H1 (cell line): ENCODE measurements at regions not wholly inside any gene's neighbourhood (a gene's known extent, or its start where the extent isn't known, plus 50 kb on each side); places are given as distances from the start of the nearest gene placed in this dataset.

ENCODE experiments used
- CTCF ChIA-PET: fragments of 300-600 bp; sonication (Branson Sonifier 250); formaldehyde crosslinking; loops from one replicate; lab custom pipeline; 2021; ENCODE audit not compliant: partially characterized antibody; lab: Charles Lee
- POLR2A ChIA-PET: fragments of 300-600 bp; sonication (Branson Sonifier 250); formaldehyde crosslinking; loops from one replicate; lab custom pipeline; 2021; ENCODE audit warnings: inconsistent platforms; ENCODE audit not compliant: partially characterized antibody; lab: Charles Lee
- DNase-seq, 2 experiments: peaks; one replicate each; pipeline versions ENCODE4 v3.0.0 to v3.0.0-alpha.2; 2010 to 2022; ENCODE audit warnings: low spot score in 2 of 2, low read depth in 1 of 2, mixed read lengths in 1 of 2
- FAIRE-seq: peaks from 2 replicates; lab custom pipeline; 2011; peaks lifted over from hg19 to GRCh38; lab: Jason Lieb, UNC
- H2AFZ ChIP-seq: 2 replicates; pipeline ENCODE4 v1.8.1; 2012; ENCODE audit warnings: low read length, inconsistent platforms
- H2AK5ac ChIP-seq: 2 replicates; pipeline ENCODE4 v1.6.1; 2013; ENCODE audit warnings: low read depth, low read length
- H2BK120ac ChIP-seq: replicated peaks from 2 replicates; pipeline ENCODE3; 2013; ENCODE audit warnings: low read depth, low read length, inconsistent platforms
- H2BK12ac ChIP-seq: 2 replicates; pipeline ENCODE4 v1.6.1; 2013; ENCODE audit warnings: low read depth, low read length
- H2BK15ac ChIP-seq: 2 replicates; pipeline ENCODE4 v1.6.1; 2013; ENCODE audit warnings: low read length
- H2BK20ac ChIP-seq: 2 replicates; pipeline ENCODE4 v1.6.1; 2013; ENCODE audit warnings: low read length
- H2BK5ac ChIP-seq: 2 replicates; pipeline ENCODE4 v1.6.1; 2013; ENCODE audit warnings: low read depth, low read length
- H3K14ac ChIP-seq: 2 replicates; pipeline ENCODE4 v1.6.1; 2013; ENCODE audit warnings: inconsistent platforms; ENCODE audit not compliant: insufficient read length
- H3K18ac ChIP-seq: 2 replicates; pipeline ENCODE4 v1.6.1; 2013; ENCODE audit warnings: low read length; ENCODE audit errors: extremely low read depth
- H3K23ac ChIP-seq: 2 replicates; pipeline ENCODE4 v1.6.1; 2013; ENCODE audit warnings: inconsistent platforms; ENCODE audit not compliant: insufficient read length
- H3K23me2 ChIP-seq: 2 replicates; pipeline ENCODE4 v1.6.1; 2013; ENCODE audit warnings: low read depth, low read length
- H3K27ac ChIP-seq: 2 replicates; pipeline ENCODE4 v1.6.1; 2011; ENCODE audit warnings: low read depth, low read length, inconsistent platforms
- H3K27me3 ChIP-seq, 4 experiments: replicated peaks in 1 of 4; 1 replicate in 1 of 4; 2 replicates in 3 of 4; pipeline versions ENCODE4 v1.6.1 to v1.8.1; 2011 to 2013; ENCODE audit warnings: low read length in 3 of 4, mild to moderate bottlenecking in 3 of 4, inconsistent platforms in 2 of 4, mixed read lengths in 2 of 4, moderate library complexity in 1 of 4; ENCODE audit not compliant: control insufficient read depth in 3 of 4, insufficient read depth in 3 of 4; ENCODE audit errors: extremely low read depth in 1 of 4
- H3K36me3 ChIP-seq, 4 experiments: 2 replicates each; pipeline versions ENCODE4 v1.6.1 to v1.8.1; 2011 to 2013; ENCODE audit warnings: mild to moderate bottlenecking in 4 of 4, low read length in 3 of 4, moderate library complexity in 2 of 4, control low read depth in 1 of 4, inconsistent platforms in 1 of 4; ENCODE audit not compliant: insufficient read depth in 4 of 4, control insufficient read depth in 2 of 4
- H3K4ac ChIP-seq: replicated peaks from 2 replicates; pipeline ENCODE3; 2013; ENCODE audit warnings: low read length, low read depth, mixed read lengths, inconsistent platforms; ENCODE audit not compliant: insufficient read length
- H3K4me1 ChIP-seq, 4 experiments: replicated peaks in 1 of 4; 1 replicate in 1 of 4; 2 replicates in 3 of 4; pipeline versions ENCODE4 v1.6.1 to v1.8.1; 2011 to 2013; ENCODE audit warnings: low read length in 3 of 4, inconsistent platforms in 2 of 4, mixed read lengths in 1 of 4; ENCODE audit not compliant: insufficient read depth in 4 of 4, control insufficient read depth in 3 of 4
- H3K4me2 ChIP-seq, 2 experiments: 2 replicates each; pipeline versions ENCODE4 v1.6.1 to v1.8.1; 2011 to 2013; ENCODE audit warnings: low read depth in 2 of 2, low read length in 2 of 2, control low read depth in 1 of 2, inconsistent platforms in 1 of 2, mild to moderate bottlenecking in 1 of 2; ENCODE audit not compliant: insufficient read depth in 1 of 2
- H3K4me3 ChIP-seq, 4 experiments: fragments of 200-600, 300-600 bp in 1 of 4; sonication (generic), shearing (Covaris generic), sonication (Bioruptor Twin) in 1 of 4; 2 replicates each; pipeline versions ENCODE4 v1.5.1 to v1.8.1; 2011 to 2016; ENCODE audit warnings: low read length in 4 of 4, low read depth in 3 of 4, control low read depth in 2 of 4, inconsistent platforms in 2 of 4, mild to moderate bottlenecking in 2 of 4, mixed read lengths in 1 of 4, moderate library complexity in 1 of 4; ENCODE audit not compliant: insufficient read depth in 2 of 4; ENCODE audit errors: extremely low read depth in 1 of 4
- H3K56ac ChIP-seq: replicated peaks from 2 replicates; pipeline ENCODE3; 2013; ENCODE audit warnings: low read depth, mild to moderate bottlenecking, mixed read lengths, low read length, inconsistent platforms; ENCODE audit not compliant: insufficient read length
- H3K79me1 ChIP-seq: 2 replicates; pipeline ENCODE4 v1.6.1; 2013; ENCODE audit warnings: low read depth, low read length, control low read depth
- H3K79me2 ChIP-seq, 2 experiments: 2 replicates each; pipeline versions ENCODE4 v1.6.1 to v1.8.1; 2012 to 2013; ENCODE audit warnings: low read length in 2 of 2, mild to moderate bottlenecking in 2 of 2, inconsistent platforms in 1 of 2; ENCODE audit not compliant: insufficient read depth in 2 of 2, control insufficient read depth in 1 of 2
- H3K9ac ChIP-seq, 4 experiments: replicated peaks in 1 of 4; 1 replicate in 1 of 4; 2 replicates in 3 of 4; pipeline versions ENCODE4 v1.6.1 to v1.8.1; 2011 to 2013; ENCODE audit warnings: low read depth in 3 of 4, low read length in 3 of 4, control low read depth in 2 of 4, mild to moderate bottlenecking in 2 of 4, moderate library complexity in 2 of 4, inconsistent platforms in 1 of 4; ENCODE audit errors: extremely low read depth in 1 of 4
- H3K9me3 ChIP-seq, 2 experiments: 2 replicates each; pipeline versions ENCODE4 v1.6.1 to v1.8.1; 2012 to 2013; ENCODE audit warnings: mild to moderate bottlenecking in 2 of 2, moderate library complexity in 2 of 2, control low read depth in 1 of 2, inconsistent platforms in 1 of 2, low read depth in 1 of 2, low read length in 1 of 2, mixed read lengths in 1 of 2; ENCODE audit not compliant: insufficient read depth in 2 of 2
- H4K20me1 ChIP-seq, 2 experiments: replicated peaks in 1 of 2; 2 replicates each; pipeline versions ENCODE3 to v1.8.1; 2011 to 2013; ENCODE audit warnings: inconsistent platforms in 2 of 2, low read length in 2 of 2, mild to moderate bottlenecking in 1 of 2; ENCODE audit not compliant: insufficient read depth in 2 of 2, control insufficient read depth in 1 of 2
- H4K5ac ChIP-seq: 2 replicates; pipeline ENCODE4 v1.6.1; 2013; ENCODE audit warnings: low read length, low read depth, mixed read lengths, inconsistent platforms; ENCODE audit not compliant: insufficient read length
- H4K8ac ChIP-seq: 2 replicates; pipeline ENCODE4 v1.8.0; 2013; ENCODE audit warnings: mild to moderate bottlenecking, moderate library complexity, low read length, inconsistent platforms; ENCODE audit not compliant: insufficient read depth; ENCODE audit errors: extremely low read depth
- H4K91ac ChIP-seq: replicated peaks from 2 replicates; pipeline ENCODE3; 2013; ENCODE audit warnings: low read length, mixed read lengths, inconsistent platforms; ENCODE audit not compliant: insufficient read length
- CTBP2 ChIP-seq: IDR thresholded peaks from 2 replicates; pipeline ENCODE4 v1.7.0; 2011; ENCODE audit warnings: borderline replicate concordance, mild to moderate bottlenecking, moderate library complexity, mixed read lengths, low read length; ENCODE audit not compliant: insufficient read depth, insufficient read length
- FOSL1 ChIP-seq: IDR thresholded peaks from 2 replicates; pipeline ENCODE4 v1.6.1; 2011; ENCODE audit warnings: mild to moderate bottlenecking, low read depth, low read length, moderate library complexity; ENCODE audit not compliant: insufficient read depth
- JUN ChIP-seq: IDR thresholded peaks from 2 replicates; pipeline ENCODE4 v1.6.1; 2011; ENCODE audit warnings: low read depth, mild to moderate bottlenecking, improper control_type of control experiment, low read length
- KDM1A ChIP-seq: fragments of 200-600, 300-600 bp; sonication (generic); IDR thresholded peaks from 2 replicates; pipeline ENCODE4 v1.7.1; 2016; ENCODE audit warnings: mild to moderate bottlenecking, low read length, borderline replicate concordance
- KDM4A ChIP-seq: IDR thresholded peaks from one replicate; pipeline ENCODE4 v1.7.1; 2012; ENCODE audit warnings: low read depth, mild to moderate bottlenecking, moderate library complexity, low read length, inconsistent platforms; ENCODE audit not compliant: severe bottlenecking
- WGBS, 2 experiments: shearing (Covaris generic) in 1 of 2; methylation state at CpG; one replicate each; pipeline versions ENCODE4 v1.1.6 to v1.1.7; 2013 to 2015; ENCODE audit warnings: low lambda C conversion rate in 2 of 2, mixed read lengths in 2 of 2, inconsistent platforms in 1 of 2, low coverage in 1 of 2, missing lambda C conversion rate in 1 of 2; ENCODE audit not compliant: insufficient replicate concordance in 2 of 2, insufficient coverage in 1 of 2, insufficient read length in 1 of 2; ENCODE audit errors: extremely low coverage in 1 of 2, missing lambda C conversion rate in 1 of 2; 5-methylcytosine and 5-hydroxymethylcytosine counted together

- FAIRE-seq: no peak
- TF ChIP-seq FOSL1: no peak
- no peak for TF ChIP-seq KDM1A
- TF ChIP-seq JUN: no peak
- no peak for TF ChIP-seq CTBP2
- no peak for TF ChIP-seq KDM4A
Observed at GRCh38 chr19:23461120-23461519, 65.8 kb upstream of the ZNF91 start.

More at GRCh38 chr19:23461120-23461519, 65.8 kb upstream of the ZNF91 start:
- H3K14ac ChIP-seq: no peak overlapping the region
- H3K36me3 ChIP-seq: no peaks in the 10 kb centered on the region
- ChIA-PET POLR2A (no interaction called here), CTCF (interaction anchor here (1.3 kb wide), 1 partner anchor 24 kb away, joined by 5 read pairs; no protein-coding TSS in a partner anchor)
- H2BK15ac ChIP-seq: no peak overlapping the region
- H3K79me1 ChIP-seq: no peaks in the 10 kb centered on the region
- H3K9me3 ChIP-seq: peaks cover 65 to 82% of the 10 kb centered on the region in 2 experiments
- H3K18ac ChIP-seq: no peak overlapping the region
- H3K23me2 ChIP-seq: no peaks in the 10 kb centered on the region
- H3K79me2 ChIP-seq: no peaks in the 10 kb centered on the region
- H3K4me2 ChIP-seq: no peak overlapping the region
- no peaks in the 10 kb centered on the region for H3K4me1 ChIP-seq
- H3K56ac ChIP-seq: no peak overlapping the region
- H3K4me3 ChIP-seq: no peak overlapping the region
- no peak overlapping the region for H4K5ac ChIP-seq
- H3K4ac ChIP-seq: no peak overlapping the region
- H4K8ac ChIP-seq: no peak overlapping the region
- H4K20me1 ChIP-seq: no peaks in the 10 kb centered on the region
- no peaks in the 10 kb centered on the region for H3K27me3 ChIP-seq
- no peak overlapping the region for H3K27ac ChIP-seq
- no peak overlapping the region for H2AK5ac ChIP-seq
- WGBS, 2 experiments: 83% methylated on average over 2 of the region's 2 CpGs; no CpG with 5 or more reads in 1 of the 2 experiments
- no peak overlapping the region for H2BK12ac ChIP-seq
- no peak overlapping the region for H4K91ac ChIP-seq
- DNase-seq: no peak
- no peak overlapping the region for H2BK5ac ChIP-seq
- no peak overlapping the region for H2AFZ ChIP-seq
- H2BK120ac ChIP-seq: no peak overlapping the region
- H3K9ac ChIP-seq: no peak overlapping the region
- no peak overlapping the region for H3K23ac ChIP-seq
- no peak overlapping the region for H2BK20ac ChIP-seq
